HG03060 (cell line): ENCODE measurements at regions not wholly inside any gene's neighbourhood (a gene's known extent, or its start where the extent isn't known, plus 50 kb on each side); places are given as distances from the start of the nearest gene placed in this dataset.

ENCODE experiments used
- ATAC-seq: cut with Tn5 transposase; IDR thresholded peaks from one replicate; pipeline ENCODE4 v1.9.1; 2021; ENCODE audit warnings: low read depth, moderate number of reproducible peaks; ENCODE audit not compliant: unreplicated experiment

GRCh38 chr1:5455056-5455455, 537.2 kb downstream of the NPHP4 start:
- ATAC-seq, result no peak

- no peak for ATAC-seq
These were observed 538.9 kb downstream of the NPHP4 start for GRCh38 chr1:5453347-5453746.

GRCh38 chr1:5451671-5452070, 540.6 kb downstream of the NPHP4 start:
- no peak for ATAC-seq

GRCh38 chr1:5448486-5448885, 543.7 kb downstream of the NPHP4 start:
- no peak for ATAC-seq

GRCh38 chr1:5447503-5447960, 544.7 kb downstream of the NPHP4 start:
- ATAC-seq, result no peak

GRCh38 chr1:5444396-5444795, 547.8 kb downstream of the NPHP4 start:
- ATAC-seq, result no peak

GRCh38 chr1:5436808-5437207, 555.4 kb downstream of the NPHP4 start:
- ATAC-seq, result no peak

- ATAC-seq, result no peak
These were observed 556.8 kb downstream of the NPHP4 start for GRCh38 chr1:5435414-5435813.

GRCh38 chr1:5432436-5432835, 559.8 kb downstream of the NPHP4 start:
- ATAC-seq, result no peak

GRCh38 chr1:5430911-5431697, 561.1 kb downstream of the NPHP4 start:
- no peak for ATAC-seq

- no peak for ATAC-seq
These were observed 562.1 kb downstream of the NPHP4 start for GRCh38 chr1:5430136-5430535.

GRCh38 chr1:5428351-5428750, 563.9 kb downstream of the NPHP4 start:
- no peak for ATAC-seq

- no peak for ATAC-seq
These were observed 565.1 kb downstream of the NPHP4 start for GRCh38 chr1:5427026-5427613.

- ATAC-seq, result no peak
These were observed 567.2 kb downstream of the NPHP4 start for GRCh38 chr1:5424802-5425703.

- no peak for ATAC-seq
These were observed 569.1 kb downstream of the NPHP4 start for GRCh38 chr1:5423109-5423508.

- no peak for ATAC-seq
These were observed 572.7 kb downstream of the NPHP4 start for GRCh38 chr1:5419501-5419900.

- no peak for ATAC-seq
These were observed 575.7 kb downstream of the NPHP4 start for GRCh38 chr1:5416518-5416917.

GRCh38 chr1:5415606-5416005, 576.6 kb downstream of the NPHP4 start:
- ATAC-seq, result no peak

GRCh38 chr1:5410652-5411051, 581.6 kb downstream of the NPHP4 start:
- no peak for ATAC-seq

- ATAC-seq, result no peak
These were observed 583.8 kb downstream of the NPHP4 start for GRCh38 chr1:5408401-5408800.

- no peak for ATAC-seq
These were observed 587.0 kb downstream of the NPHP4 start for GRCh38 chr1:5405263-5405662.
